Germinal center (tissue), 1 donor: ENCODE measurements at regions not wholly inside any gene's neighbourhood (a gene's known extent, or its start where the extent isn't known, plus 50 kb on each side); places are given as distances from the start of the nearest gene placed in this dataset.
"Not testable (repeated sequence)": the region's sequence is repeated elsewhere in the genome, so short reads cannot be mapped to it uniquely, and the experiment has no call there.

Experiments
- DNase-seq: peaks from one replicate; pipeline ENCODE4 v3.0.0; 2012; ENCODE audit warnings: mixed read lengths, low spot score

DNA sequence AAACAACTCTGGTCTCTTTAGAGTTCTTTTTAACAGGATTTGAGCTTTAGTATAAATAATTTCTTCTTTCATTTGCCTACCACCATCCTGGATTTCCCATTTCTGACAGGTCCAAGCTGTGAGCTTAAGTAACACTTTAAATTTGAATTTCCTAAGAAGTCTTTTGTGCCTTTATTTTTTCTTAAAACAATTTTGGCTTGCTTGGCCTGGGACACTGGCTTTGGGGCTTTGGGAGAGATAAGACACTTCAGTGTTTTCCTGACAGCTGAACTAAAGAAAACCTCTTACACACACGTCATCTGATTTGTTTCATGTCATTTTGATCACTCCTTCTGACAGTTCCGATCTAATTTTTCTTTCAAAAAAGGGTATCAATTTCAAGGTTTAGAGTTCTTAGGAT, 121.3 kb upstream of the BMPER start:
- no peak for DNase-seq

DNA sequence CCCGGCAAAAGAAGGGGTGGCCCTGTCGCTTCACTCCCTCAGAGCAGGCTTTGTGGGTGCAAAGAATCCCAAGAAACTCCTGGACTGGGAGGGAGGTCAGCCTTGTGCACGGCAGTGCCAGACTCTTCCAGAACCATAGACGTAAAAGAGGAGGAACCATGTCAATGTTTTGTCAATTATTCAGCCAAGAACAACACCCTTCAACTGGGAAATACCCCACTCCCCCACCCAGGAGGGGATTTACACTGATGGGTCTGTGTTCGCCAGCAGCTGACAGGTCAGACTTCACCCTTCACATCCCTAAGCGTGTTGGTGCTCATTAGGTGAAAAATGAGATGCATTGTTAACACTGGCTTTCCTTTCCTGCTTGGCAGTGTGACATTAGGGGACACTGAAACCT, 116.8 kb upstream of the BMPER start:
- no peak for DNase-seq

DNA sequence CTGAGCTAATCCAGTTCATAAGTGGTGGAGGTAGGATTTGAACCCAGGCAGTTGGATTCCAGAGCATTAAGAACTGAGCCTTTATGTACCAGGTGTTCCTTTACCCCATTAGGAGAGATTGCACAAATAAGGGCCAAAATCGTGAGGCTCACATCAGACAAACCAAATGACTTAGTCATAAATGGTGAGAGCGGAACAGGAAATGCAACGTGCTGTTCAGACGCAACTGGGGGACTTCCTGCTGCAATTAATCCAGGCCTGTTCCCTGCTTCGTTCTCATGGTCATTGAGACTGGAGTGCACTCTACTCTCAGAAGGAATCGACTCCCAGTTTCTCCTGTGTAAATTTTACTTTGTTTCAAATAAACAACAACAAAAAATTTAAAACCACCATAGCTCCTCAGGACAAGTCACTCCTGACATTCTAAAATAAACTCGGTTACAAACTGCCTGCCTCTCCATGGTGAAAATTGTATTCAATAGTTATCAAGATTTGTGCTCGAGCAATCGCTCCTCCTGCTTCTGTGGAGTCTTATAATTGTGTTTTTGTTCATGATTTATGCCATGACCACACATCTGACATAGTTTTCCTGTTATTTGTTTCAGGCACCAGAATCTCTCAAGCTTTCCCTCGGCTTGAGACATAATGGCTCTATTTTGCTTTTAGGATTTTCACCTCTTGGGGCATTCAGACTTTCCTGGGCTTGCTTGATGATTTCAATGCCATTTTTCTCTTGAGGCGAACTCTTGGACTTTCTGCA, 115.3 kb upstream of the BMPER start:
- DNase-seq: no peak

GRCh38 chr7:33790746-33791145, 114.6 kb upstream of the BMPER start:
- no peak for DNase-seq

DNA sequence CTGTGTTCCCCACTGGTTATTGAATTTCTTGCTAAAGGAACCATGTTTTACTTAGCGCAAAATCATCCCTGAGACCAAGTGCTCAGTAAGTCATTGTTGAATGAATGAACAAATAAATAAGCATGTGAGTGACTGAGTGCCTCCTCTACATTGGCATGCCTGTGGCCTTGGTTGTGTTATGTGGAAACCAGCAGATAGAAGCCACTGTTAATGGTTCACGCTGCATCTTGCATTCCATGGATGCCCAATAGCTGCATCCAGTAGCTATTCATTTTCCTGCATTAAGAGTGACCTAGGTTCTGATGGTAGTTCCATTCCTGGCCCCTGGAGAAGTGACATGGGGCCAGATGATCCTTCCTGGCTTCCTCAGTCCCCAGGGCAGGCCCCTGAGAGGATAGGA, 113.3 kb upstream of the BMPER start:
- DNase-seq: no peak

DNA sequence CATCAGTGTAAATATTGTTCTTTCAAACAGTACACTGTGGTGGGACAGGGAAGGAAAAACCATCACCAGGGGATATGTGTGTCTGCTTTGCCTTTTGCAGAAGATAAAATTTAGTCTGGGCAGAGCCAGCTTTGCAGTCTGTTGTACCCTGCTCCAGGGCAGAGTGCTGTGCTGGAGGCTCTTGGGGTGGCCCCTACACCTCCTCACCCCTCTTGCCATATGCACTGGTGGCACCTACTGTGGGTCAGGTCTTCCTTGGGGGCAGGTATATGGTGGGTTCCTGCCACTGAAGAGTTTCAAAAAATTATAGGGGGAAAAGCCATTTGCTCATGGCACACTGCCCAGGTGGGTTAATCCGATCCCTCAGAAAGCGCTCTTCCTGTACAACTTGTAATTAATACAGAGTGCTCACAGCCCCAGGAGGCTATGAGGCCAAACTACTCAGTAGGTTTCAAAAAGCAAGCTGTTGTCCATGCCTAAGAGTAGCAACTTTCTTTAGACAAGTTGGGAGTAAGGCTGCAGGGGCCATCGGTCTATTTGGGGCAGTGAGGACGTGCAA, 112.7 kb upstream of the BMPER start:
- DNase-seq: no peak

DNA sequence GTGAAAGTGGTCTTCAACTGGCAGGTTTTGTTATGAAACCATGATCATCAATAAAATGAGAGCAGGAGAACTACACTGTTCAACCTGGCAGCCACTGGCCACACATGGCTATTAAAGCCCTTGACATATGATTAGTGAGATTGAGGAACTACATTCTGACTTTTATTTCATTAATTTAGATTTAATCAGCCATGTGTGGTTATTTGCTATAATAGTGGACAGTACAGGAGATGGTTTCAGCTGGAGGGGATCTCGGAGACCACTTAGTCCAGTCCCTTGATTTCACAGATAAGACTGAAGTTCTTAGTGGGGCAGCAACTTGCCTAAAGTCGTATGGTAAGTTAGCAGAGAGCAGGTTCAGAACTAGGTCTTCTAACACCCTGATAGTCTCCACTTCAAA, 111.7 kb upstream of the BMPER start:
- DNase-seq: no peak

GRCh38 chr7:33794419-33794818, 110.9 kb upstream of the BMPER start:
- no peak for DNase-seq

DNA sequence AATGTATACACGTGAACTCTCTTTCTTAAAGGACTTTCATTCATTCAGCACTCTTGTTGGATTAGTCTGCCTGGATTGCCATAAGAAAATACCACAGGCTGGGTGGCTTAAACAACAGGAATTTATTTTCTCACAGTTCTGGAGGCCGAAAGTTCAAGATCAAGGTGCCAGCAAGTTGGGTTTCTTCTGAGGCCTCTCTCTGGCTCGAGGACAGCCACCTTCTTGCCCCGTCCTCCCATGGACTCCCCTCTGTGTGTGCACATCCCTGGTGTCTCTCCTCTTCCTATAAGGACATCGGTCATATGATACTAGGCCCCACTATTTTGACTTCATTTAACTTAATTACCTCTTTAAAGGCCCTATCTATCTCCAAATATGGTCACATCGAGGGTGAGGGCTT, 110.4 kb upstream of the BMPER start:
- no peak for DNase-seq

- no peak for DNase-seq
Measured at GRCh38 chr7:33796538-33796937, 108.8 kb upstream of the BMPER start.

DNA sequence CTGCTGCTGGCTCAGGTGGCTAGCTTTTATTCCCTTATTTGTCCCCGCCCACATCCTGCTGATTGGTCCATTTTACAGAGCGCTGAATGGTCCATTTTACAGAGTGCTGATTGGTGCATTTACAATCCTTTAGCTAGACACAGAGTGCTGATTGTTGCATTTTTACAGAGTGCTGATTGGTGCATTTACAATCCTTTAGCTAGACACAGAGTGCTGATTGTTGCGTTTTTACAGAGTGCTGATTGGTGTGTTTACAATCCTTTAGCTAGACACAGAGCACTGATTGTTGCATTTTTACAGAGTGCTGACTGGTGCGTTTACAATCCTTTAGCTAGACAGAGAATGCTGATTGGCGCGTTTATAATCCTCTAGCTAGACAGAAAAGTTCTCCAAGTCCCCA, 107.8 kb upstream of the BMPER start:
- not testable (repeated sequence) for DNase-seq

DNA sequence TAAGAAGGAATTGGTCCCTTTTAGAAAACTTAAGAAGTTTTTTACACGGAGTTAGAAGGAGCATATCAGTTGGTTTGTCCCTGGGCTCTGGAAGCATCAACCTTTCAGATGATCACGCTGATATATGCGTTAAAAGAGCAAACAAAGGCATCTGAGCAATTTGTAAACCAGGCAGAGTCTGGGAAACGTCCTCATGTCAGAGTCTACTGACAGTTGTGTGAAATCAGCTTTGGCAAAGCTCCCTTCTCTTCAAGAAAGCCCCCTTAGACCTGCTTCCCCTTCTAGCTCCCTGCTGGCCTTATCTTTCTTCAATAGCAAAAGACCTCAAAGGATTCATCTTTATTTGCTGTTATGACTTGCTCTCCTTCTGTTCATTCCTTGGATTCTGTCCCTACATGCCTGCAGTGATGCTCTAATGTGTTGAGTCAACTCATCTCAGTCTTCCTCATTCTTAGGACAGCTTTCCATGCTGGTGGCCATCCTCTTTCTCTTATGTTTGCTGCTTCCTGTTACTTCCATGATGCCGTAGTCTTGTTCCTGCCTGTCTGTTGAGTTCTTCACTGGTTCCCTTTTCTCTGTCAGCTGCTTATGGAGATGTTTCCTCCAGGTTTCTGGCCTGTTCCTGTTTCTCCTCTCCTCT, 106.5 kb upstream of the BMPER start:
- no peak for DNase-seq

GRCh38 chr7:33799766-33800165, 105.6 kb upstream of the BMPER start:
- no peak for DNase-seq

GRCh38 chr7:33802600-33802999, 102.7 kb upstream of the BMPER start:
- no peak for DNase-seq

DNA sequence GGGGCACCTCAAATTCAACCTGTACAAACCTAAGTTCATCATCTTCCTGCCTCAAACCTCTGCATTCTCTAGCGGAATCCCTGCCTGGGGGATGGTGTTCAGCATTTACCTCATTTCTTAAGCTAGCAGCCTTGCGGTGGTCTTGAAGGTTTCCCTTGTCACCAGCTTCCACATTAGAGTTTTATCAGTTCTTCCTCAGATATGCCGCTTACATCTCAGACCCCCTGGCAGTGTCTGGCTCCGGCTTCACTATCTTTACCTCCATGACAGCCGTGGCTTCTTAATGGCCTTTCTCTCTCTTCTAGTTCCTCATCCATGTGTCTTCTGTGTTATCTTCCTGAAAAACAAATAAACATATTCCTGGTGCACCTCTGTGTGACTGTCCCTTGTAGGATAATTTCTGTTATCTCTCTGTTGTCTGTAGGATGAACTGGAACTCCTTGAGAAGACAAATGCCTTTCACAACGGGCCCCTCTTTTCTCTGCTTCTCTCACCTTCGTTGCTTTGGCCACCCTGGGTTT, 101.1 kb upstream of the BMPER start:
- DNase-seq: no peak

DNA sequence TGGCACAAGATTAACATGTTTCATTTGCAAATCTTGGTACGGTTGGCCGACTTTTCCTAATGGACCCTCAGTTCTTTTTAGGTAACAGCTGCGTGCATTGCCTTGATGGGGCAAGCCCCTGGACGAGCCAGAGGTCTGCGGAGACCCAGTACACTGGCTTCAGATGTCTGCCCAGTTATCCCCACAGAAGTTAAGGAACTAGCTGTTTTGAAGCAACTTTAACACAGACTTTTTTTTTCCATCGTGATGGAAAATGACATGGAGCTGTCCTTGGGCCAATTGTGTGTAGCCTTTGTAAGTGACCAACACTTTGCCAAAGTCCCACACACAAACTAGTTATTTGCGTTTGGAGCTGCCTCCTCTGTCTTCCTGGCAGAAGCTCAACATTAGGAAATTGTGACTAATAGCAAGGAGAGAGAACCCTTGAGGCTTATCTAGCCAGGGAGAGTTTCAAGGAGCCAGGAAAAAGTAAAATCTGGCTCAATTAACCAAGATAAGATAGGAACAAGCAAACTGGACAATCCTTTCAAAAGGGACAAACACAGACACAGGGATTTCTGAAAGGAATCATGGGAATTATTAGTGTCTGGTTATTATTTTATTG, 99.6 kb upstream of the BMPER start:
- no peak for DNase-seq

- DNase-seq: no peak
Measured at GRCh38 chr7:33806298-33807154, 98.8 kb upstream of the BMPER start.

DNA sequence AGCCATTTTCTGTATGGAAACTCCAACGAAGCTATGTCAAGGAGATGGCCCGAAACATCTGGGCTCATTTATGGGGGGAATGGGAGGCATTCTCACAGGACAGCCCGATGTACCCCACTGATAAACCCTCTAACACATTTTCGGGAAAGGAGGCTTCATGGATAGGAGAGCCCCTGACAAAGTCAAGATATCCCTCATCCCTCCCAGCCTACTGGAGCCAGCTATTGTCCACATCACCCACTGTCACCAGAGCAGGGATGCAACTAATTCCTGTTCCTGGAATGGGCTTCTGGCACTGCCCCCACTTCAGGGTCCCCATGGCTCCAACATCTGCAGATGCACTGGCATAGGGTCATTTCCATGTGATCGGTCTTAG, 98.2 kb upstream of the BMPER start:
- DNase-seq: no peak

- peak; percentile 21 for DNase-seq
Measured at GRCh38 chr7:33807779-33808482, 97.4 kb upstream of the BMPER start.

GRCh38 chr7:33809228-33809627, 96.1 kb upstream of the BMPER start:
- DNase-seq: no peak

DNA sequence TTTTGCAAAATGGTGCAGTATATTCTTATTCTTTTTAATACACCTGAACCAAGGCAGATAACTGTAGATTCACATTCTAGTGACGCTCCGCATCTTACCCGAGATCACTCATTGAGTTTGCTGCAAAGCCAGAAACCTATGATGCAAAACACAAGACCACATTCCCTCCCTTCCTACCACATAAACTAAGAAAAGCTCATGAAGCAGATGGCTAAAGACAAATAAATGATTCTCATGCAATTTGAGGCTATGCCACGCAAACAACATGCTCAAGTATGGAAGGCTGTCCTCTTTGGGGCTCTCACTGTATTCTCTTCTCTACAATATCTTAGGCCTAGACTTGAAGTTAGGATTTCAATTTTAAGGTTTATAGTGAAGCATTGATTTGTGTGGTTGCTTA, 95.0 kb upstream of the BMPER start:
- DNase-seq: no peak
